ENCODE measurements at regions not wholly inside any gene's neighbourhood (a gene's known extent, or its start where the extent isn't known, plus 50 kb on each side); places are given as distances from the start of the nearest gene placed in this dataset.
"Not testable (repeated sequence)": the region's sequence is repeated elsewhere in the genome, so short reads cannot be mapped to it uniquely, and the experiment has no call there.

DNA sequence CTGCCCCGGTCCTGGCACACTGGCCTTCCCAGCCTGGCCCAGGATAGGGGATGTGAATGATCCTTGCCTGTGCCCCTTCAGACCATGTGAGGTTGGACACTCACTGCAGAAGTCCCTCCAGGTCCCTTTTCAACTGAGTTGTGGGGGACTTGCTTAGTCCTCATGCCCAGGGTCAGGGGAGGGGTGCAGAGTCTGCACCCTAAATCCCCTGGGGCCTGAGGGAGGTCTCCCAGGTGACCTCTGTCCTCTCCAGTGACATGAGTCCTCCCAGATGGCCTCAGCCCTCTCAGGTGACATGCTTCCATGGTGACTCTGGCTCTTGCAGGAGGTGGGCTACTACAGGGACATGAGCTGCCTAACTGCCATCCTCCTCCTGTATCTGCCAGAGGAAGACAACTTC, 775.1 kb downstream of the SPATA31A1 start:
- H3K27me3 Mint-ChIP-seq; H3K4me3 ChIP-seq (ENCODE audit: low read length); intact Hi-C loops (cut with DNase I, micrococcal nuclease); H3K36me3 ChIP-seq (ENCODE audit: insufficient read depth, low read length); DNase-seq; H3K9me3 Mint-ChIP-seq; ATAC-seq (ENCODE audit: poor library complexity); H3K9me3 ChIP-seq (ENCODE audit: control insufficient read depth in 1 of 2, insufficient read depth in 1 of 2, low read length in 2 of 2); H3K4me1 ChIP-seq (ENCODE audit: insufficient read depth, low read length); H3K4me1 Mint-ChIP-seq (ENCODE audit: low read depth); CTCF ChIA-PET; H3K27me3 ChIP-seq (ENCODE audit: control insufficient read depth in 1 of 2, insufficient read depth in 2 of 2, low read length in 2 of 2); H3K36me3 Mint-ChIP-seq (ENCODE audit: low read depth); POLR2A ChIA-PET; H3K27ac ChIP-seq (ENCODE audit: low read depth in 1 of 2, low read length in 2 of 2); H3K27ac Mint-ChIP-seq; H3K4me3 Mint-ChIP-seq: not testable (repeated sequence)

- intact Hi-C loops (cut with DNase I, micrococcal nuclease); CTCF ChIA-PET; H3K36me3 ChIP-seq (ENCODE audit: insufficient read depth, low read length); DNase-seq; H3K27me3 Mint-ChIP-seq; POLR2A ChIA-PET; H3K9me3 ChIP-seq (ENCODE audit: control insufficient read depth in 1 of 2, insufficient read depth in 1 of 2, low read length in 2 of 2); ATAC-seq (ENCODE audit: poor library complexity); H3K4me1 Mint-ChIP-seq (ENCODE audit: low read depth); H3K27me3 ChIP-seq (ENCODE audit: control insufficient read depth in 1 of 2, insufficient read depth in 2 of 2, low read length in 2 of 2); H3K36me3 Mint-ChIP-seq (ENCODE audit: low read depth); H3K27ac ChIP-seq (ENCODE audit: low read depth in 1 of 2, low read length in 2 of 2); H3K4me3 Mint-ChIP-seq; H3K27ac Mint-ChIP-seq; H3K9me3 Mint-ChIP-seq; H3K4me3 ChIP-seq (ENCODE audit: low read length); H3K4me1 ChIP-seq (ENCODE audit: insufficient read depth, low read length): not testable (repeated sequence)
Observed at GRCh38 chr9:40169204-40169603, 813.7 kb downstream of the SPATA31A1 start.

- H3K9me3 ChIP-seq (ENCODE audit: control insufficient read depth in 1 of 2, insufficient read depth in 1 of 2, low read length in 2 of 2); H3K36me3 ChIP-seq (ENCODE audit: insufficient read depth, low read length); H3K27ac ChIP-seq (ENCODE audit: low read depth in 1 of 2, low read length in 2 of 2); H3K4me1 ChIP-seq (ENCODE audit: insufficient read depth, low read length); CTCF ChIA-PET; intact Hi-C loops (cut with DNase I, micrococcal nuclease); H3K4me1 Mint-ChIP-seq (ENCODE audit: low read depth); H3K36me3 Mint-ChIP-seq (ENCODE audit: low read depth); H3K27me3 Mint-ChIP-seq; DNase-seq; H3K4me3 ChIP-seq (ENCODE audit: low read length); POLR2A ChIA-PET; H3K4me3 Mint-ChIP-seq; H3K27ac Mint-ChIP-seq; H3K9me3 Mint-ChIP-seq; ATAC-seq (ENCODE audit: poor library complexity); H3K27me3 ChIP-seq (ENCODE audit: control insufficient read depth in 1 of 2, insufficient read depth in 2 of 2, low read length in 2 of 2): not testable (repeated sequence)
Observed at GRCh38 chr9:40173316-40173715, 817.8 kb downstream of the SPATA31A1 start.

DNA sequence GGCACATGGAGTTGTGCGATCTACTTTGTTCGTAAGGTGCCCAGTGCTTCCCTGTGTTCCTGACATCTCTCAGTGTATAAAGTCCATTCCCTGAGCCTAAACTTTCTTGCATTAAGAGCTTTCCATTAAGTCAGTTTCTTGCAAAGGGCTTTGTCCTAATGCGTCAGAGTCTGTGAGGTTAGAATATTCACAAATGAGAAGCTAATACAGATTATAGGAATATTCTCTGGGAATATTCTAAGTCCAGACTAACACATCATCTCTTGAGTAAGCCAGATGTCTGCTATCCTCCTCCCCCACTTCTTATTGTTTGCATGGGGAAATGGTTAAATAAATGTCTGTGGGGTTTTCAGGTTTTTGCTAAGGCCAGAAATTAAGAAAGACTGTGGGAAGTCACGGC, 818.6 kb downstream of the SPATA31A1 start:
- H3K36me3 ChIP-seq (ENCODE audit: insufficient read depth, low read length); H3K27me3 ChIP-seq (ENCODE audit: control insufficient read depth in 1 of 2, insufficient read depth in 2 of 2, low read length in 2 of 2); H3K27ac ChIP-seq (ENCODE audit: low read depth in 1 of 2, low read length in 2 of 2); POLR2A ChIA-PET; H3K4me3 ChIP-seq (ENCODE audit: low read length); ATAC-seq (ENCODE audit: poor library complexity); H3K36me3 Mint-ChIP-seq (ENCODE audit: low read depth); CTCF ChIA-PET; H3K4me3 Mint-ChIP-seq; H3K27ac Mint-ChIP-seq; H3K9me3 ChIP-seq (ENCODE audit: control insufficient read depth in 1 of 2, insufficient read depth in 1 of 2, low read length in 2 of 2); H3K4me1 Mint-ChIP-seq (ENCODE audit: low read depth); H3K9me3 Mint-ChIP-seq; DNase-seq; intact Hi-C loops (cut with DNase I, micrococcal nuclease); H3K4me1 ChIP-seq (ENCODE audit: insufficient read depth, low read length); H3K27me3 Mint-ChIP-seq: not testable (repeated sequence)

GRCh38 chr9:40177403-40177802, 821.9 kb downstream of the SPATA31A1 start:
- CTCF ChIA-PET; H3K36me3 ChIP-seq (ENCODE audit: insufficient read depth, low read length); H3K9me3 ChIP-seq (ENCODE audit: control insufficient read depth in 1 of 2, insufficient read depth in 1 of 2, low read length in 2 of 2); H3K36me3 Mint-ChIP-seq (ENCODE audit: low read depth); DNase-seq; POLR2A ChIA-PET; H3K27ac ChIP-seq (ENCODE audit: low read depth in 1 of 2, low read length in 2 of 2); H3K4me3 Mint-ChIP-seq; H3K27me3 Mint-ChIP-seq; intact Hi-C loops (cut with DNase I, micrococcal nuclease); H3K27ac Mint-ChIP-seq; H3K4me1 Mint-ChIP-seq (ENCODE audit: low read depth); H3K27me3 ChIP-seq (ENCODE audit: control insufficient read depth in 1 of 2, insufficient read depth in 2 of 2, low read length in 2 of 2); ATAC-seq (ENCODE audit: poor library complexity); H3K4me3 ChIP-seq (ENCODE audit: low read length); H3K9me3 Mint-ChIP-seq; H3K4me1 ChIP-seq (ENCODE audit: insufficient read depth, low read length): not testable (repeated sequence)

DNA sequence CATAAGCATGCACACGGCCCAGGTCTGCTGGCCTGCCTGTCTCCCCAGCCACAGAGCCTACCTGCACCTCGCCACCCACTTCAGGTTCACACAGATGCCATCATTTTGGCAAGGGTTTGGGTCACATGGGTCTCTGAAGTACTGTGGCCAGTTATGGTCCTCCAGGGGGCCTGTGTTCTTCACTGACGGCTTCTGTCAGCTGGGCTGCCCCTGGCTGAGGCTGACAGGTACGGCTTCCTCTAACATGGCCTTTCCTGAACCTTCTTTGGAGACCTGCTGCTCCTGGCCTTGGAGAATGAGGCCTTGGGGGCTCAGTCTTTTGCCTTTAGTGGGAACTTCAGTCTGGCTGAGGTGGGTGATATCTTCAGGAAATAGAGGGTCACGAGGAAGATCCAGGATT, 835.9 kb downstream of the SPATA31A1 start:
- H3K4me1 Mint-ChIP-seq (ENCODE audit: low read depth); ATAC-seq (ENCODE audit: poor library complexity); H3K36me3 Mint-ChIP-seq (ENCODE audit: low read depth): not testable (repeated sequence)

GRCh38 chr9:40192162-40192561, 836.7 kb downstream of the SPATA31A1 start:
- H3K36me3 ChIP-seq (ENCODE audit: insufficient read depth, low read length); H3K36me3 Mint-ChIP-seq (ENCODE audit: low read depth); DNase-seq; H3K4me1 ChIP-seq (ENCODE audit: insufficient read depth, low read length); POLR2A ChIA-PET; H3K4me1 Mint-ChIP-seq (ENCODE audit: low read depth); H3K9me3 Mint-ChIP-seq; intact Hi-C loops (cut with DNase I, micrococcal nuclease); H3K27me3 Mint-ChIP-seq; H3K27ac ChIP-seq (ENCODE audit: low read depth in 1 of 2, low read length in 2 of 2); CTCF ChIA-PET; H3K27ac Mint-ChIP-seq; H3K9me3 ChIP-seq (ENCODE audit: control insufficient read depth in 1 of 2, insufficient read depth in 1 of 2, low read length in 2 of 2); H3K27me3 ChIP-seq (ENCODE audit: control insufficient read depth in 1 of 2, insufficient read depth in 2 of 2, low read length in 2 of 2); ATAC-seq (ENCODE audit: poor library complexity); H3K4me3 ChIP-seq (ENCODE audit: low read length); H3K4me3 Mint-ChIP-seq: not testable (repeated sequence)

More for the DNA sequence above, 835.9 kb downstream of the SPATA31A1 start:
- H3K9me3 Mint-ChIP-seq; H3K27ac ChIP-seq (ENCODE audit: low read depth in 1 of 2, low read length in 2 of 2); DNase-seq; intact Hi-C loops (cut with DNase I, micrococcal nuclease); H3K27ac Mint-ChIP-seq; H3K4me3 Mint-ChIP-seq; H3K27me3 Mint-ChIP-seq; H3K36me3 ChIP-seq (ENCODE audit: insufficient read depth, low read length); H3K4me1 ChIP-seq (ENCODE audit: insufficient read depth, low read length); H3K9me3 ChIP-seq (ENCODE audit: control insufficient read depth in 1 of 2, insufficient read depth in 1 of 2, low read length in 2 of 2); H3K27me3 ChIP-seq (ENCODE audit: control insufficient read depth in 1 of 2, insufficient read depth in 2 of 2, low read length in 2 of 2); CTCF ChIA-PET; H3K4me3 ChIP-seq (ENCODE audit: low read length); POLR2A ChIA-PET: not testable (repeated sequence)

Data from CD4-positive, alpha-beta T cell (primary cell).